Activated B cell treated with CpG ODN at 0.5 μM for 24 hours (primary cell): ENCODE measurements at regions not wholly inside any gene's neighbourhood (a gene's known extent, or its start where the extent isn't known, plus 50 kb on each side); places are given as distances from the start of the nearest gene placed in this dataset.

Experiments used
- ATAC-seq: fragments of 200-7000 bp; cut with Tn5 transposase; one replicate; pipeline ENCODE4 v1.10.0; 2021; ENCODE audit warnings: low read depth, mild to moderate bottlenecking, moderate library complexity
- CTCF ChIA-PET: fragments of 350-600 bp; sonication (Branson Sonifier 250); formaldehyde crosslinking; loops from one replicate; lab custom pipeline; 2021; ENCODE audit warnings: antibody characterized with exemption; lab: Charles Lee
- POLR2A ChIA-PET: fragments of 350-600 bp; sonication (Branson Sonifier 250); formaldehyde crosslinking; loops from one replicate; lab custom pipeline; 2021; ENCODE audit warnings: antibody characterized with exemption; lab: Charles Lee
- DNase-seq: peaks from one replicate; pipeline ENCODE4 v3.0.0; 2022
- H3K27ac Mint-ChIP-seq: one replicate; pipeline ENCODE4 v1.8.0; 2020; ENCODE audit warnings: mixed read lengths
- H3K27me3 Mint-ChIP-seq: one replicate; pipeline ENCODE4 v1.8.0; 2021; ENCODE audit warnings: mixed read lengths
- H3K36me3 Mint-ChIP-seq: one replicate; pipeline ENCODE4 v1.8.0; 2021; ENCODE audit warnings: low read depth, mixed read lengths
- H3K4me1 Mint-ChIP-seq: one replicate; pipeline ENCODE4 v1.8.0; 2021; ENCODE audit warnings: mixed read lengths
- H3K4me3 Mint-ChIP-seq: one replicate; pipeline ENCODE4 v1.8.0; 2020; ENCODE audit warnings: mild to moderate bottlenecking, mixed read lengths
- H3K9me3 Mint-ChIP-seq: one replicate; pipeline ENCODE4 v1.8.0; 2020; ENCODE audit warnings: mixed read lengths
- CTCF ChIP-seq: fragments of 200-600 bp; IDR thresholded peaks from one replicate; pipeline ENCODE4 v1.8.0; 2022; ENCODE audit warnings: antibody characterized with exemption, mild to moderate bottlenecking
- intact Hi-C: fragments of 100-400 bp; cut with micrococcal nuclease; formaldehyde crosslinking; loops from one replicate; pipeline ENCODE4 v1.15.1; 2024

GRCh38 chr14:56733396-56733795 is 76.9 kb downstream of the OTX2 start:
- ChIA-PET CTCF (no interaction called here), POLR2A (no interaction called here)
- ATAC-seq = no peak
- no peak for DNase-seq
- peaks cover 28% of the 10 kb centered on the region for H3K27me3 Mint-ChIP-seq
- no peak overlapping the region for H3K4me3 Mint-ChIP-seq
- intact Hi-C loops = no loop called here
- no peaks in the 10 kb centered on the region for H3K9me3 Mint-ChIP-seq
- H3K27ac Mint-ChIP-seq = no peak overlapping the region
- no peak for TF ChIP-seq CTCF
- H3K4me1 Mint-ChIP-seq = no peaks in the 10 kb centered on the region
- H3K36me3 Mint-ChIP-seq = no peaks in the 10 kb centered on the region

- TF ChIP-seq CTCF = no peak
- peaks cover 28% of the 10 kb centered on the region for H3K27me3 Mint-ChIP-seq
- ATAC-seq = no peak
- intact Hi-C loops = no loop called here
- H3K27ac Mint-ChIP-seq = no peak overlapping the region
- no peak for DNase-seq
- POLR2A ChIA-PET = no interaction called here
- CTCF ChIA-PET = no interaction called here
- no peak overlapping the region for H3K4me3 Mint-ChIP-seq
- no peaks in the 10 kb centered on the region for H3K9me3 Mint-ChIP-seq
- no peaks in the 10 kb centered on the region for H3K4me1 Mint-ChIP-seq
- H3K36me3 Mint-ChIP-seq = no peaks in the 10 kb centered on the region
Observed at GRCh38 chr14:56731187-56731586, 79.1 kb downstream of the OTX2 start.

DNA sequence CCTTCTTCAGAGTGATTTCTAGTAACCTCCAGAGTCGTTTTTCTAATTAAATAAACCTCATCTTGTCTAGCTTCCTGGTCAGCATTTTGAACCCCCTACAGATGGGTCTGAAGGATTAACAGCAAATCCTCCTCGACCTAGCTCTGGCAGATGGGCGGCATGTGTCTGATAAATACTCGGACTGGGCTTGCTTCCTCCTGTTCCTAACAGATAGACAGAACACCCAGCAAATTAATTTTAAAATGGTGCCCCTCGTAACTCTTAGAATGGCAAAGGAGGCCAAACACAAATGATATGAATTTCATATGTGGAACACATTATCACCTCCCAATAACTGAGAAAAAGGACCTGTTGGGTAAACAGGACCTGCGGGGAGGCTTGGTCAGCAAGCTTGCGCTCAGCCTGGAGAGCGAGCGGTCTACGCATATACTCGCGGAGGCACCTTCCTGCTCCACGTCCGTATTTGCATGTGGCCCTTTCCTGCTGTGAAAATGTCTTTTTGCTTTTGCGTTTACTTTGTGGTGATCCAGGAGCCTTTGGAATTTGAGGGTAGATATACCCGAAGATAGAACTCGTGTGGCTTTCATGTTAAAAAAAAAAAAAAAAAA is 79.6 kb downstream of the OTX2 start:
- Mint-ChIP-seq H3K36me3 (no peaks in the 10 kb centered on the region), H3K9me3 (no peaks in the 10 kb centered on the region), H3K4me1 (no peaks in the 10 kb centered on the region), H3K27ac (no peak overlapping the region), H3K4me3 (no peak overlapping the region), H3K27me3 (peaks cover 28% of the 10 kb centered on the region)
- TF ChIP-seq CTCF = no peak
- ChIA-PET POLR2A (interaction anchor here (0.6 kb wide), 1 partner anchor 33 kb away, joined by 11 read pairs; no protein-coding TSS in a partner anchor), CTCF (no interaction called here)
- intact Hi-C loops = no loop called here
- no peak for ATAC-seq
- DNase-seq = no peak

- CTCF ChIA-PET = no interaction called here
- H3K36me3 Mint-ChIP-seq = no peaks in the 10 kb centered on the region
Observed at GRCh38 chr14:56724013-56724412, 86.3 kb downstream of the OTX2 start.

GRCh38 chr14:56723418-56723817 is 86.9 kb downstream of the OTX2 start:
- intact Hi-C loops = no loop called here
- no peak overlapping the region for H3K27ac Mint-ChIP-seq
- H3K4me3 Mint-ChIP-seq = no peak overlapping the region
- H3K9me3 Mint-ChIP-seq = no peaks in the 10 kb centered on the region
- no peaks in the 10 kb centered on the region for H3K4me1 Mint-ChIP-seq
- TF ChIP-seq CTCF = no peak
- ChIA-PET POLR2A (no interaction called here), CTCF (no interaction called here)
- DNase-seq (no peak), ATAC-seq (no peak)
- H3K27me3 Mint-ChIP-seq = peaks cover 2% of the 10 kb centered on the region
- H3K36me3 Mint-ChIP-seq = no peaks in the 10 kb centered on the region

More at GRCh38 chr14:56724013-56724412, 86.3 kb downstream of the OTX2 start:
- intact Hi-C loops = no loop called here
- H3K27ac Mint-ChIP-seq = no peak overlapping the region
- no peak for ATAC-seq
- peaks cover 3% of the 10 kb centered on the region for H3K27me3 Mint-ChIP-seq
- no peak for DNase-seq
- no peak overlapping the region for H3K4me3 Mint-ChIP-seq
- TF ChIP-seq CTCF = no peak
- POLR2A ChIA-PET = no interaction called here
- H3K4me1 Mint-ChIP-seq = no peaks in the 10 kb centered on the region
- no peaks in the 10 kb centered on the region for H3K9me3 Mint-ChIP-seq
